Hepatocyte (in vitro differentiated cells): ENCODE measurements at regions not wholly inside any gene's neighbourhood (a gene's known extent, or its start where the extent isn't known, plus 50 kb on each side); places are given as distances from the start of the nearest gene placed in this dataset.

ENCODE experiments used
- EZH2 ChIP-seq: fragments of 200-600 bp; sonication (generic); IDR thresholded peaks from 2 replicates; pipeline ENCODE4 v1.6.1; 2016; ENCODE audit warnings: antibody characterized with exemption, mild to moderate bottlenecking, borderline replicate concordance
- TF ChIP-seq, protein P1 (sequence below): fragments of 200-600 bp; sonication (generic); IDR thresholded peaks from 2 replicates; pipeline ENCODE4 v1.5.1; 2016; ENCODE audit warnings: antibody characterized with exemption, mild to moderate bottlenecking; ENCODE audit not compliant: poor library complexity

DNA sequence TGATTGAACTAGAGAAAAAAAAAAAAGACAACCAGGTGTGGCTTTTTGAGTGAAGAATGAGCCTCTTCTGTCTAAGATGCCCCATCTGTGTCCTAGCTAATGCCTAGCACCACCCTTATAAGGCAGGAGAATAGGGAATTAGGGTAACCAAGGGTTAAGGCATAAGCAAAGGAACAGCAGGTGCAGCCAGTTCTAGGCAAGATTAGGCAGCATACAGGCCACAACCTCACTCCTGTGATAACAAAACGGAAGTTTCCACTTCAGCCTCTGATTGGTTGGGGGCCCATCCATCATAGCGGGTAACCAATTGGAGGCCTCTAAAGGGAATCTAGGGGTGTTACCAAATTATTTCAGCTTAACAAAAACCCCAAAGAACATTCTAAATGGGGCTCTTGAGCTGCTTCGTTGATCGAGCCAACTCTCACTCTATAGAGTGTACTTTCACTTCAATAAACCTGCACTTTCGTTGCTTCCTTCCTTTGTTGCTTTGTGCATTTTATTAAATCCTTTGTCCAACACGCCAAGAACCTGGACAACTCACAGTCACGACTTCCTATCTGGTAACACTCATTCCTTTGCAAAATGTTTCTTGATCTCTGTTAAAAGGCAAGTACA is 61.9 kb upstream of the TAGAP start:
- TF ChIP-seq EZH2 = no peak
- TF ChIP-seq, protein P1, sequence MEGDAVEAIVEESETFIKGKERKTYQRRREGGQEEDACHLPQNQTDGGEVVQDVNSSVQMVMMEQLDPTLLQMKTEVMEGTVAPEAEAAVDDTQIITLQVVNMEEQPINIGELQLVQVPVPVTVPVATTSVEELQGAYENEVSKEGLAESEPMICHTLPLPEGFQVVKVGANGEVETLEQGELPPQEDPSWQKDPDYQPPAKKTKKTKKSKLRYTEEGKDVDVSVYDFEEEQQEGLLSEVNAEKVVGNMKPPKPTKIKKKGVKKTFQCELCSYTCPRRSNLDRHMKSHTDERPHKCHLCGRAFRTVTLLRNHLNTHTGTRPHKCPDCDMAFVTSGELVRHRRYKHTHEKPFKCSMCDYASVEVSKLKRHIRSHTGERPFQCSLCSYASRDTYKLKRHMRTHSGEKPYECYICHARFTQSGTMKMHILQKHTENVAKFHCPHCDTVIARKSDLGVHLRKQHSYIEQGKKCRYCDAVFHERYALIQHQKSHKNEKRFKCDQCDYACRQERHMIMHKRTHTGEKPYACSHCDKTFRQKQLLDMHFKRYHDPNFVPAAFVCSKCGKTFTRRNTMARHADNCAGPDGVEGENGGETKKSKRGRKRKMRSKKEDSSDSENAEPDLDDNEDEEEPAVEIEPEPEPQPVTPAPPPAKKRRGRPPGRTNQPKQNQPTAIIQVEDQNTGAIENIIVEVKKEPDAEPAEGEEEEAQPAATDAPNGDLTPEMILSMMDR = no peak
